C4-2B (cell line): ENCODE measurements at regions not wholly inside any gene's neighbourhood (a gene's known extent, or its start where the extent isn't known, plus 50 kb on each side); places are given as distances from the start of the nearest gene placed in this dataset.

Experiments
- CTCF ChIP-seq: fragments of 450-650 bp; conservative IDR thresholded peaks from 2 replicates; pipeline ENCODE4 v1.5.1; 2017; ENCODE audit warnings: mild to moderate bottlenecking
- ZFX ChIP-seq: fragments of 450-650 bp; IDR thresholded peaks from 2 replicates; pipeline ENCODE4 v1.6.1; 2017

- no peak for TF ChIP-seq CTCF
- no peak for TF ChIP-seq ZFX
Observed at GRCh38 chr10:124316326-124316725, 102.4 kb downstream of the OAT start.
